SIG-M5 (cell line): ENCODE measurements at regions not wholly inside any gene's neighbourhood (a gene's known extent, or its start where the extent isn't known, plus 50 kb on each side); places are given as distances from the start of the nearest gene placed in this dataset.

Experiments
- DNase-seq: peaks from one replicate; lab custom pipeline; 2025; lab: John Stamatoyannopoulos, UW

GRCh38 chr7:84678841-84679240 is 484.3 kb upstream of the SEMA3A start:
- no peak for DNase-seq

- no peak for DNase-seq
These were observed 482.6 kb upstream of the SEMA3A start for GRCh38 chr7:84677117-84677732.

- no peak for DNase-seq
These were observed 481.0 kb upstream of the SEMA3A start for GRCh38 chr7:84675633-84676034.

- no peak for DNase-seq
These were observed 479.8 kb upstream of the SEMA3A start for GRCh38 chr7:84674236-84674913.

GRCh38 chr7:84669177-84669732 is 474.7 kb upstream of the SEMA3A start:
- no peak for DNase-seq

- no peak for DNase-seq
These were observed 473.5 kb upstream of the SEMA3A start for GRCh38 chr7:84668116-84668515.

- DNase-seq, result no peak
These were observed 472.1 kb upstream of the SEMA3A start for GRCh38 chr7:84666651-84667050.

- DNase-seq, result no peak
These were observed 470.8 kb upstream of the SEMA3A start for GRCh38 chr7:84665339-84665738.

GRCh38 chr7:84664626-84665025 is 470.0 kb upstream of the SEMA3A start:
- DNase-seq, result no peak

- no peak for DNase-seq
These were observed 468.6 kb upstream of the SEMA3A start for GRCh38 chr7:84663224-84663623.

- DNase-seq, result no peak
These were observed 463.7 kb upstream of the SEMA3A start for GRCh38 chr7:84658286-84658685.

- no peak for DNase-seq
These were observed 459.7 kb upstream of the SEMA3A start for GRCh38 chr7:84654273-84654672.

- no peak for DNase-seq
These were observed 457.3 kb upstream of the SEMA3A start for GRCh38 chr7:84651876-84652275.

GRCh38 chr7:84647797-84648757 is 453.5 kb upstream of the SEMA3A start:
- no peak for DNase-seq

GRCh38 chr7:84642611-84643010 is 448.0 kb upstream of the SEMA3A start:
- DNase-seq, result no peak

- no peak for DNase-seq
These were observed 446.0 kb upstream of the SEMA3A start for GRCh38 chr7:84640637-84641036.

GRCh38 chr7:84638339-84638697 is 443.7 kb upstream of the SEMA3A start:
- DNase-seq, result no peak

- DNase-seq, result no peak
These were observed 443.2 kb upstream of the SEMA3A start for GRCh38 chr7:84637568-84638338.

- DNase-seq, result no peak
These were observed 437.3 kb upstream of the SEMA3A start for GRCh38 chr7:84631913-84632312.

GRCh38 chr7:84629640-84630318 is 435.2 kb upstream of the SEMA3A start:
- no peak for DNase-seq

- DNase-seq, result no peak
These were observed 434.6 kb upstream of the SEMA3A start for GRCh38 chr7:84629216-84629615.
